Liver (tissue), 7 donors: ENCODE measurements at regions not wholly inside any gene's neighbourhood (a gene's known extent, or its start where the extent isn't known, plus 50 kb on each side); places are given as distances from the start of the nearest gene placed in this dataset.

ENCODE experiments used
- DNase-seq: peaks from one replicate; pipeline ENCODE4 v3.0.0-alpha.2; 2017; ENCODE audit warnings: low spot score
- H3K27ac ChIP-seq, 2 donors: one replicate each; pipeline ENCODE4 v1.7.0; 2013; ENCODE audit warnings: inconsistent platforms in 2 of 2, low read length in 2 of 2, control low read depth in 1 of 2, low read depth in 1 of 2, mild to moderate bottlenecking in 1 of 2
- H3K27me3 ChIP-seq, 4 donors: one replicate each; pipeline versions ENCODE4 v1.6.1 to v1.7.0; 2013; ENCODE audit warnings: low read length in 3 of 4, inconsistent platforms in 1 of 4, mild to moderate bottlenecking in 1 of 4, moderate library complexity in 1 of 4; ENCODE audit not compliant: control insufficient read depth in 4 of 4, insufficient read depth in 4 of 4
- H3K36me3 ChIP-seq, 4 donors: one replicate each; pipeline versions ENCODE4 v1.6.1 to v1.7.0; 2013; ENCODE audit warnings: low read length in 3 of 4, mild to moderate bottlenecking in 3 of 4, low read depth in 1 of 4, moderate library complexity in 1 of 4; ENCODE audit not compliant: control insufficient read depth in 4 of 4, insufficient read depth in 3 of 4
- H3K4me1 ChIP-seq, 4 donors: one replicate each; pipeline versions ENCODE4 v1.6.1 to v1.7.0; 2013; ENCODE audit warnings: low read length in 3 of 4, mild to moderate bottlenecking in 3 of 4, moderate library complexity in 1 of 4; ENCODE audit not compliant: control insufficient read depth in 4 of 4, insufficient read depth in 4 of 4
- H3K4me3 ChIP-seq, 3 donors: one replicate each; pipeline versions ENCODE4 v1.6.1 to v1.7.0; 2013; ENCODE audit warnings: low read length in 3 of 3, control low read depth in 1 of 3, low read depth in 1 of 3, mild to moderate bottlenecking in 1 of 3
- H3K9ac ChIP-seq, 2 donors: one replicate each; pipeline ENCODE4 v1.7.0; 2013; ENCODE audit warnings: low read length in 2 of 2, mild to moderate bottlenecking in 2 of 2, moderate library complexity in 2 of 2, control low read depth in 1 of 2, low read depth in 1 of 2
- H3K9me3 ChIP-seq, 4 donors: one replicate each; pipeline versions ENCODE4 v1.6.1 to v1.7.0; 2013; ENCODE audit warnings: low read length in 3 of 4; ENCODE audit not compliant: control insufficient read depth in 4 of 4
- EGR1 ChIP-seq, 2 donors: IDR thresholded peaks; 2 replicates each; pipeline ENCODE4 v1.6.1; 2016 to 2018; ENCODE audit warnings: antibody characterized with exemption in 2 of 2, low read depth in 2 of 2
- FOXA1 ChIP-seq: IDR thresholded peaks from 2 replicates; pipeline ENCODE4 v1.6.1; 2016; ENCODE audit warnings: antibody characterized with exemption
- FOXA2 ChIP-seq: IDR thresholded peaks from 2 replicates; pipeline ENCODE4 v1.6.1; 2016; ENCODE audit warnings: antibody characterized with exemption
- GABPA ChIP-seq, 2 donors: IDR thresholded peaks in 1 of 2; conservative IDR thresholded peaks in 1 of 2; 2 replicates each; pipeline ENCODE4 v1.6.1; 2016; ENCODE audit warnings: antibody characterized with exemption in 2 of 2, mild to moderate bottlenecking in 1 of 2, moderate library complexity in 1 of 2
- HNF4A ChIP-seq, 2 donors: conservative IDR thresholded peaks; 2 replicates each; pipeline ENCODE4 v1.6.1; 2016; ENCODE audit warnings: antibody characterized with exemption in 2 of 2, mild to moderate bottlenecking in 2 of 2
- JUND ChIP-seq, 2 donors: IDR thresholded peaks; 2 replicates each; pipeline ENCODE4 v1.6.1; 2016; ENCODE audit warnings: antibody characterized with exemption in 2 of 2
- NR2F2 ChIP-seq: IDR thresholded peaks from 2 replicates; pipeline ENCODE4 v1.6.1; 2016; ENCODE audit warnings: antibody characterized with exemption
- RAD21 ChIP-seq, 2 donors: IDR thresholded peaks; 2 replicates each; pipeline ENCODE4 v1.6.1; 2016; ENCODE audit warnings: antibody characterized with exemption in 2 of 2, mild to moderate bottlenecking in 2 of 2
- RXRA ChIP-seq, 2 donors: IDR thresholded peaks; 2 replicates each; pipeline ENCODE4 v1.6.1; 2017 to 2018; ENCODE audit warnings: antibody characterized with exemption in 2 of 2, mild to moderate bottlenecking in 1 of 2
- SP1 ChIP-seq: IDR thresholded peaks from 2 replicates; pipeline ENCODE4 v1.6.1; 2018; ENCODE audit warnings: antibody characterized with exemption, mild to moderate bottlenecking
- YY1 ChIP-seq: IDR thresholded peaks from 2 replicates; pipeline ENCODE4 v1.6.1; 2016; ENCODE audit warnings: antibody characterized with exemption, mild to moderate bottlenecking
- WGBS: extraction: QIAGEN DNeasy Blood & Tissue Kit; methylation state at CpG from one replicate; pipeline ENCODE4 v1.1.7; 2013; 5-methylcytosine and 5-hydroxymethylcytosine counted together
- TF ChIP-seq, protein P1 (sequence below): IDR thresholded peaks from 2 replicates; pipeline ENCODE4 v1.6.1; 2016; ENCODE audit warnings: antibody characterized with exemption
- TF ChIP-seq, protein P2 (sequence below): IDR thresholded peaks from 2 replicates; pipeline ENCODE4 v1.6.1; 2016; ENCODE audit warnings: antibody characterized with exemption, mild to moderate bottlenecking
- TF ChIP-seq, protein P3 (sequence below): IDR thresholded peaks from 2 replicates; pipeline ENCODE4 v1.6.1; 2016; ENCODE audit warnings: antibody characterized with exemption
- TF ChIP-seq, protein P4 (sequence below): IDR thresholded peaks from 2 replicates; pipeline ENCODE4 v1.6.1; 2016; ENCODE audit warnings: antibody characterized with exemption
- donor health status: healthy.
- donor health status: healthy.
- donor health status: healthy.
- donor health status: healthy.

DNA sequence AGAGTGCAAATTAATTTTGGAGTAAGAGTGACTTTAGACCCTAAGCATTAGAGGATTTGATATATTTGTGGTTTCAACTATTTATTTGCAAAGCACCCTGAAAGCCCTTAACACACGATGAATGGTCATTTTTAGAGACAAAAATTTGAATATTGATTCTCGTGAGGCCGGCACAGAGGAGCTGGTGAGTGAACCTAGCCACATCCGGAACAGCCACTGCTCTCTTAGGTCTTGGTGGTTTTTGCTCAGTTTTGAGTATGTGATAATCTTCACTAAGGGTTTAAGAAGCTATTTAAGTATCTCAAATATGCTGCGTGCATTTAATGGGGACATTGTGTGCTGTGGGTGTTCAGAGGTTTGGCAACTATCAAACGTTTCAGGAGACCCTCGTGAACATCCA lies 204.8 kb downstream of the TSN start:
- H3K36me3 ChIP-seq: no peaks in the 10 kb centered on the region
- H3K9ac ChIP-seq: no peak overlapping the region
- no peaks in the 10 kb centered on the region for H3K27me3 ChIP-seq
- no peak overlapping the region for H3K4me3 ChIP-seq
- H3K4me1 ChIP-seq: no peaks in the 10 kb centered on the region
- TF ChIP-seq JUND (IDR thresholded peaks at IDR 0.05) (no peak), NR2F2 (no peak)
- TF ChIP-seq, protein P1, sequence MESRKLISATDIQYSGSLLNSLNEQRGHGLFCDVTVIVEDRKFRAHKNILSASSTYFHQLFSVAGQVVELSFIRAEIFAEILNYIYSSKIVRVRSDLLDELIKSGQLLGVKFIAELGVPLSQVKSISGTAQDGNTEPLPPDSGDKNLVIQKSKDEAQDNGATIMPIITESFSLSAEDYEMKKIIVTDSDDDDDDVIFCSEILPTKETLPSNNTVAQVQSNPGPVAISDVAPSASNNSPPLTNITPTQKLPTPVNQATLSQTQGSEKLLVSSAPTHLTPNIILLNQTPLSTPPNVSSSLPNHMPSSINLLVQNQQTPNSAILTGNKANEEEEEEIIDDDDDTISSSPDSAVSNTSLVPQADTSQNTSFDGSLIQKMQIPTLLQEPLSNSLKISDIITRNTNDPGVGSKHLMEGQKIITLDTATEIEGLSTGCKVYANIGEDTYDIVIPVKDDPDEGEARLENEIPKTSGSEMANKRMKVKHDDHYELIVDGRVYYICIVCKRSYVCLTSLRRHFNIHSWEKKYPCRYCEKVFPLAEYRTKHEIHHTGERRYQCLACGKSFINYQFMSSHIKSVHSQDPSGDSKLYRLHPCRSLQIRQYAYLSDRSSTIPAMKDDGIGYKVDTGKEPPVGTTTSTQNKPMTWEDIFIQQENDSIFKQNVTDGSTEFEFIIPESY: no peak
- WGBS: 77% methylated on average over 7 of the region's 7 CpGs
- no peak overlapping the region for H3K27ac ChIP-seq
- H3K9me3 ChIP-seq: no peaks in the 10 kb centered on the region
- DNase-seq: no peak

DNA sequence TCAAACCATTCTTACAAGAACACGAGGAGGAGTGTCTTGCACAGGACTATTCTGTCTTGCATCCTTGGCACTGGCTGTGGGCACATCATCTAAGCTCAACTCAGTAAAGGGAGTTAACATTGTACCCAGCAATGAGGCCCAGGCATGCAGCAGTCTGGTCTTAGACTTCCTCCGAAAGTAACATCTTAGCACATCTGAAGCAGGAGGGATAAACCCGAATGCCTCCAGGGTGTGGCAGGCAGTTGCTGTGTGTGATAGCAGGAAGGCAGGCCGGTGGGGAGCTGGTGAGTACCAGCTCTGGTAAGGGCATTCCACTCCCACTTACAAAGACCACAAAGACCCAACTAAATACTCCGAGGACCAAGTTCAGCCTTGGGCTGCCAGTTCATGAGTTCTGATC lies 206.3 kb downstream of the TSN start:
- no peak for DNase-seq
- WGBS: 81% methylated on average over 5 of the region's 5 CpGs
- Histone ChIP-seq H3K9ac (no peak overlapping the region), H3K4me1 (no peaks in the 10 kb centered on the region), H3K36me3 (no peaks in the 10 kb centered on the region), H3K9me3 (no peaks in the 10 kb centered on the region), H3K4me3 (no peak overlapping the region), H3K27ac (no peak overlapping the region), H3K27me3 (no peaks in the 10 kb centered on the region)
- TF ChIP-seq, protein P2, sequence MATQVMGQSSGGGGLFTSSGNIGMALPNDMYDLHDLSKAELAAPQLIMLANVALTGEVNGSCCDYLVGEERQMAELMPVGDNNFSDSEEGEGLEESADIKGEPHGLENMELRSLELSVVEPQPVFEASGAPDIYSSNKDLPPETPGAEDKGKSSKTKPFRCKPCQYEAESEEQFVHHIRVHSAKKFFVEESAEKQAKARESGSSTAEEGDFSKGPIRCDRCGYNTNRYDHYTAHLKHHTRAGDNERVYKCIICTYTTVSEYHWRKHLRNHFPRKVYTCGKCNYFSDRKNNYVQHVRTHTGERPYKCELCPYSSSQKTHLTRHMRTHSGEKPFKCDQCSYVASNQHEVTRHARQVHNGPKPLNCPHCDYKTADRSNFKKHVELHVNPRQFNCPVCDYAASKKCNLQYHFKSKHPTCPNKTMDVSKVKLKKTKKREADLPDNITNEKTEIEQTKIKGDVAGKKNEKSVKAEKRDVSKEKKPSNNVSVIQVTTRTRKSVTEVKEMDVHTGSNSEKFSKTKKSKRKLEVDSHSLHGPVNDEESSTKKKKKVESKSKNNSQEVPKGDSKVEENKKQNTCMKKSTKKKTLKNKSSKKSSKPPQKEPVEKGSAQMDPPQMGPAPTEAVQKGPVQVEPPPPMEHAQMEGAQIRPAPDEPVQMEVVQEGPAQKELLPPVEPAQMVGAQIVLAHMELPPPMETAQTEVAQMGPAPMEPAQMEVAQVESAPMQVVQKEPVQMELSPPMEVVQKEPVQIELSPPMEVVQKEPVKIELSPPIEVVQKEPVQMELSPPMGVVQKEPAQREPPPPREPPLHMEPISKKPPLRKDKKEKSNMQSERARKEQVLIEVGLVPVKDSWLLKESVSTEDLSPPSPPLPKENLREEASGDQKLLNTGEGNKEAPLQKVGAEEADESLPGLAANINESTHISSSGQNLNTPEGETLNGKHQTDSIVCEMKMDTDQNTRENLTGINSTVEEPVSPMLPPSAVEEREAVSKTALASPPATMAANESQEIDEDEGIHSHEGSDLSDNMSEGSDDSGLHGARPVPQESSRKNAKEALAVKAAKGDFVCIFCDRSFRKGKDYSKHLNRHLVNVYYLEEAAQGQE: no peak
- TF ChIP-seq RAD21 (IDR thresholded peaks at IDR 0.05) (no peak), YY1 (no peak), GABPA (IDR thresholded peaks at IDR 0.05 in 1 of 2, conservative IDR thresholded peaks at IDR 0.05 in 1 of 2) (no peak), FOXA1 (no peak), RXRA (IDR thresholded peaks at IDR 0.05) (no peak), NR2F2 (no peak), EGR1 (IDR thresholded peaks at IDR 0.05; ENCODE audit: low read depth in 2 of 2) (no peak), HNF4A (conservative IDR thresholded peaks at IDR 0.05) (no peak), SP1 (no peak), JUND (IDR thresholded peaks at IDR 0.05) (no peak), FOXA2 (no peak)
- TF ChIP-seq, protein P3, sequence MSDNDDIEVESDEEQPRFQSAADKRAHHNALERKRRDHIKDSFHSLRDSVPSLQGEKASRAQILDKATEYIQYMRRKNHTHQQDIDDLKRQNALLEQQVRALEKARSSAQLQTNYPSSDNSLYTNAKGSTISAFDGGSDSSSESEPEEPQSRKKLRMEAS: no peak
- TF ChIP-seq, protein P1: no peak
- TF ChIP-seq, protein P4, sequence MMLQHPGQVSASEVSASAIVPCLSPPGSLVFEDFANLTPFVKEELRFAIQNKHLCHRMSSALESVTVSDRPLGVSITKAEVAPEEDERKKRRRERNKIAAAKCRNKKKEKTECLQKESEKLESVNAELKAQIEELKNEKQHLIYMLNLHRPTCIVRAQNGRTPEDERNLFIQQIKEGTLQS: no peak
